SK-N-SH (cell line): ENCODE measurements at regions not wholly inside any gene's neighbourhood (a gene's known extent, or its start where the extent isn't known, plus 50 kb on each side); places are given as distances from the start of the nearest gene placed in this dataset.

Experiments used
- CTCF ChIP-seq: fragments of 200-600 bp; sonication (generic); IDR thresholded peaks from 2 replicates; pipeline ENCODE4 v1.6.1; 2017; ENCODE audit warnings: antibody characterized with exemption, mild to moderate bottlenecking, moderate library complexity
- FOXM1 ChIP-seq: IDR thresholded peaks from 2 replicates; pipeline ENCODE4 v1.4.0; 2012; ENCODE audit warnings: low read depth, mild to moderate bottlenecking
- GABPA ChIP-seq: IDR thresholded peaks from 2 replicates; pipeline ENCODE4 v1.4.0; 2012; ENCODE audit warnings: low read depth, mild to moderate bottlenecking
- IRF3 ChIP-seq: fragments of 150-350 bp; IDR thresholded peaks from 2 replicates; pipeline ENCODE4 v1.6.1; 2016; ENCODE audit warnings: mild to moderate bottlenecking, low read depth, low read length
- MAX ChIP-seq: IDR thresholded peaks from 2 replicates; pipeline ENCODE4 v1.4.0; 2012; ENCODE audit warnings: low read depth
- NRF1 ChIP-seq: IDR thresholded peaks from 2 replicates; pipeline ENCODE4 v1.6.1; 2012; ENCODE audit warnings: low read depth, mild to moderate bottlenecking, low read length
- POLR2AphosphoS5 ChIP-seq: IDR thresholded peaks from 2 replicates; pipeline ENCODE4 v1.6.1; 2012; ENCODE audit warnings: low read depth, low read length
- REST ChIP-seq: IDR thresholded peaks from 2 replicates; pipeline ENCODE4 v1.6.1; 2012; ENCODE audit warnings: mild to moderate bottlenecking, low read depth, low read length, moderate library complexity
- RXRA ChIP-seq: IDR thresholded peaks from 2 replicates; pipeline ENCODE4 v1.4.0; 2012; ENCODE audit warnings: low read depth, mild to moderate bottlenecking, borderline replicate concordance
- SIN3A ChIP-seq: IDR thresholded peaks from 2 replicates; pipeline ENCODE4 v1.6.1; 2012; ENCODE audit warnings: low read depth, mild to moderate bottlenecking, low read length, moderate library complexity, borderline replicate concordance
- TAF1 ChIP-seq: IDR thresholded peaks from 2 replicates; pipeline ENCODE4 v1.6.1; 2012; ENCODE audit warnings: low read depth, mild to moderate bottlenecking, low read length, moderate library complexity, borderline replicate concordance
- USF2 ChIP-seq: fragments of 150-350 bp; IDR thresholded peaks from 2 replicates; pipeline ENCODE4 v1.6.1; 2017; ENCODE audit warnings: antibody characterized with exemption, low read length, low read depth, borderline replicate concordance
- YY1 ChIP-seq: IDR thresholded peaks from 2 replicates; pipeline ENCODE4 v1.4.0; 2012; ENCODE audit warnings: low read depth, mild to moderate bottlenecking
- ZBTB33 ChIP-seq: IDR thresholded peaks from 2 replicates; pipeline ENCODE4 v1.4.0; 2012; ENCODE audit warnings: low read depth, borderline replicate concordance

- TF ChIP-seq IRF3 (no peak), CTCF (no peak), GABPA (no peak), MAX (no peak), REST (no peak), SIN3A (no peak), USF2 (no peak), TAF1 (no peak), ZBTB33 (no peak), POLR2AphosphoS5 (no peak), NRF1 (no peak), RXRA (no peak), FOXM1 (no peak), YY1 (no peak)
Measured at GRCh38 chr4:65021737-65022136, 612.5 kb upstream of the TECRL start.
